ENCODE measurements at regions not wholly inside any gene's neighbourhood (a gene's known extent, or its start where the extent isn't known, plus 50 kb on each side); places are given as distances from the start of the nearest gene placed in this dataset.

DNA sequence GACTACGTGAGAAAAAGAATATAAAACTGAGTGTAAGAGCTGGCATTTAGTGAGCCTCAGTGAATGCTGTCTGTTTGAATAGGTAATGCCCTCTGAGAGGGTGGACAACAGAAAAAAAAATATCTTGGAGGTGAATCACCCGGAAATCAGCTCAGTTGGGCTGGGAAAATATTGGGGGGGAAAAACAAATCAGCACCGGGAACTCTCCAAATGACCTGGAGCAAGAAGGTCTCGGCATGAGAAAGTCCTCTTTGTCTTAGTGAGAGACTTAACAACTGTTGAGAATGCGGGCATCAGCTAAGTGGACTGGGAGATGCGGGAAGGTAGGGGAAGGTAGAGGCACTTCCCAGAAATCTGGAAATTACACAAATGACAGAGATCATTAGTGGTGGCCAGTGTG, 109.4 kb upstream of the POU3F3 start:
- TF ChIP-seq, protein P1, sequence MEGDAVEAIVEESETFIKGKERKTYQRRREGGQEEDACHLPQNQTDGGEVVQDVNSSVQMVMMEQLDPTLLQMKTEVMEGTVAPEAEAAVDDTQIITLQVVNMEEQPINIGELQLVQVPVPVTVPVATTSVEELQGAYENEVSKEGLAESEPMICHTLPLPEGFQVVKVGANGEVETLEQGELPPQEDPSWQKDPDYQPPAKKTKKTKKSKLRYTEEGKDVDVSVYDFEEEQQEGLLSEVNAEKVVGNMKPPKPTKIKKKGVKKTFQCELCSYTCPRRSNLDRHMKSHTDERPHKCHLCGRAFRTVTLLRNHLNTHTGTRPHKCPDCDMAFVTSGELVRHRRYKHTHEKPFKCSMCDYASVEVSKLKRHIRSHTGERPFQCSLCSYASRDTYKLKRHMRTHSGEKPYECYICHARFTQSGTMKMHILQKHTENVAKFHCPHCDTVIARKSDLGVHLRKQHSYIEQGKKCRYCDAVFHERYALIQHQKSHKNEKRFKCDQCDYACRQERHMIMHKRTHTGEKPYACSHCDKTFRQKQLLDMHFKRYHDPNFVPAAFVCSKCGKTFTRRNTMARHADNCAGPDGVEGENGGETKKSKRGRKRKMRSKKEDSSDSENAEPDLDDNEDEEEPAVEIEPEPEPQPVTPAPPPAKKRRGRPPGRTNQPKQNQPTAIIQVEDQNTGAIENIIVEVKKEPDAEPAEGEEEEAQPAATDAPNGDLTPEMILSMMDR (IDR thresholded peaks at IDR 0.05), result no peak
- TF ChIP-seq MXI1 (IDR thresholded peaks at IDR 0.05; ENCODE audit: low read depth, low read length), result no peak
- TF ChIP-seq POLR2AphosphoS5 (IDR thresholded peaks at IDR 0.05; ENCODE audit: low read depth, low read length), result no peak
- TF ChIP-seq NRF1 (IDR thresholded peaks at IDR 0.05; ENCODE audit: low read depth, low read length), result no peak
- no peak for TF ChIP-seq CHD2 (IDR thresholded peaks at IDR 0.05; ENCODE audit: low read length, partially characterized antibody)
